Sigmoid colon (tissue), 4 donors: ENCODE measurements at regions not wholly inside any gene's neighbourhood (a gene's known extent, or its start where the extent isn't known, plus 50 kb on each side); places are given as distances from the start of the nearest gene placed in this dataset.

Source experiments
- CTCF ChIP-seq, 4 experiments: fragments of 450-650 bp in 3 of 4; fragments of 200-600 bp in 1 of 4; IDR thresholded peaks; one replicate each; pipeline ENCODE4 v1.5.1; 2016 to 2019; ENCODE audit warnings: antibody characterized with exemption in 4 of 4, mild to moderate bottlenecking in 3 of 4, moderate library complexity in 2 of 4
- EP300 ChIP-seq, 4 donors: sonication (generic); formaldehyde crosslinking; IDR thresholded peaks; one replicate each; pipeline ENCODE4 v1.6.1; 2017; ENCODE audit warnings: antibody characterized with exemption in 4 of 4
- POLR2A ChIP-seq, 2 donors: fragments of 450-650 bp; IDR thresholded peaks; one replicate each; pipeline ENCODE4 v1.6.1; 2016; ENCODE audit warnings: antibody characterized with exemption in 2 of 2, mild to moderate bottlenecking in 2 of 2, moderate library complexity in 2 of 2
- POLR2AphosphoS5 ChIP-seq, 4 donors: sonication (generic); formaldehyde crosslinking; IDR thresholded peaks; one replicate each; pipeline ENCODE4 v1.6.1; 2017; ENCODE audit warnings: antibody characterized with exemption in 4 of 4

- no peak for TF ChIP-seq EP300 (IDR thresholded peaks at IDR 0.05)
- no peak for TF ChIP-seq POLR2A (IDR thresholded peaks at IDR 0.05)
- TF ChIP-seq CTCF (IDR thresholded peaks at IDR 0.05): no peak
- TF ChIP-seq POLR2AphosphoS5 (IDR thresholded peaks at IDR 0.05): no peak
These were observed 102.4 kb upstream of the ETV3 start for GRCh38 chr1:157240495-157241184.
